Hepatocyte (in vitro differentiated cells): ENCODE measurements at regions not wholly inside any gene's neighbourhood (a gene's known extent, or its start where the extent isn't known, plus 50 kb on each side); places are given as distances from the start of the nearest gene placed in this dataset.

Source experiments
- DNase-seq: peaks from one replicate; pipeline ENCODE4 v3.0.0-alpha.2; 2016; ENCODE audit warnings: low spot score
- H2AFZ ChIP-seq: fragments of 200-600 bp; sonication (generic); 2 replicates; pipeline ENCODE4 v1.6.0; 2016; ENCODE audit warnings: antibody characterized with exemption, mild to moderate bottlenecking
- H3K27ac ChIP-seq: fragments of 200-600 bp; sonication (generic); 2 replicates; pipeline ENCODE4 v1.5.1; 2016; ENCODE audit warnings: mild to moderate bottlenecking
- H3K27me3 ChIP-seq: fragments of 200-600 bp; sonication (generic); 2 replicates; pipeline ENCODE4 v1.6.1; 2016
- H3K36me3 ChIP-seq: fragments of 200-600 bp; sonication (generic); replicated peaks from 2 replicates; pipeline ENCODE4 v1.5.1; 2016; ENCODE audit warnings: low read depth; ENCODE audit not compliant: insufficient read depth
- H3K4me1 ChIP-seq: fragments of 200-600 bp; sonication (generic); 2 replicates; pipeline ENCODE4 v1.5.1; 2016; ENCODE audit warnings: mild to moderate bottlenecking, moderate library complexity; ENCODE audit not compliant: insufficient read depth
- H3K4me2 ChIP-seq: fragments of 200-600 bp; sonication (generic); 2 replicates; pipeline ENCODE4 v1.6.0; 2016
- H3K4me3 ChIP-seq: fragments of 200-600 bp; sonication (generic); 2 replicates; pipeline ENCODE4 v1.5.1; 2016; ENCODE audit warnings: mild to moderate bottlenecking
- H3K79me2 ChIP-seq: fragments of 200-600 bp; sonication (generic); 2 replicates; pipeline ENCODE4 v1.6.0; 2017; ENCODE audit warnings: mild to moderate bottlenecking
- H3K9me2 ChIP-seq: fragments of 200-600 bp; sonication (generic); replicated peaks from 2 replicates; pipeline ENCODE4 v1.6.0; 2017; ENCODE audit warnings: mild to moderate bottlenecking; ENCODE audit not compliant: insufficient read depth
- H3K9me3 ChIP-seq: fragments of 200-600 bp; sonication (generic); 2 replicates; pipeline ENCODE4 v1.5.1; 2016; ENCODE audit warnings: low read depth, mild to moderate bottlenecking
- H4K20me1 ChIP-seq: fragments of 200-600 bp; sonication (generic); 2 replicates; pipeline ENCODE4 v1.6.0; 2016; ENCODE audit warnings: mild to moderate bottlenecking; ENCODE audit not compliant: insufficient read depth, poor library complexity, severe bottlenecking
- CTCF ChIP-seq: fragments of 200-600 bp; sonication (generic); IDR thresholded peaks from 2 replicates; pipeline ENCODE4 v1.5.1; 2016; ENCODE audit warnings: antibody characterized with exemption, mild to moderate bottlenecking; ENCODE audit not compliant: poor library complexity
- EZH2 ChIP-seq: fragments of 200-600 bp; sonication (generic); IDR thresholded peaks from 2 replicates; pipeline ENCODE4 v1.6.1; 2016; ENCODE audit warnings: antibody characterized with exemption, mild to moderate bottlenecking, borderline replicate concordance
- EZH2phosphoT487 ChIP-seq: fragments of 200-600 bp; sonication (generic); IDR thresholded peaks from one replicate; pipeline ENCODE4 v1.6.1; 2018; ENCODE audit warnings: antibody characterized with exemption, mild to moderate bottlenecking, low read depth, moderate library complexity; ENCODE audit not compliant: unreplicated experiment, severe bottlenecking
- WGBS: methylation state at CpG from one replicate; pipeline ENCODE4 v1.1.6; 2016; ENCODE audit warnings: low lambda C conversion rate; ENCODE audit errors: missing lambda C conversion rate; 5-methylcytosine and 5-hydroxymethylcytosine counted together

DNA sequence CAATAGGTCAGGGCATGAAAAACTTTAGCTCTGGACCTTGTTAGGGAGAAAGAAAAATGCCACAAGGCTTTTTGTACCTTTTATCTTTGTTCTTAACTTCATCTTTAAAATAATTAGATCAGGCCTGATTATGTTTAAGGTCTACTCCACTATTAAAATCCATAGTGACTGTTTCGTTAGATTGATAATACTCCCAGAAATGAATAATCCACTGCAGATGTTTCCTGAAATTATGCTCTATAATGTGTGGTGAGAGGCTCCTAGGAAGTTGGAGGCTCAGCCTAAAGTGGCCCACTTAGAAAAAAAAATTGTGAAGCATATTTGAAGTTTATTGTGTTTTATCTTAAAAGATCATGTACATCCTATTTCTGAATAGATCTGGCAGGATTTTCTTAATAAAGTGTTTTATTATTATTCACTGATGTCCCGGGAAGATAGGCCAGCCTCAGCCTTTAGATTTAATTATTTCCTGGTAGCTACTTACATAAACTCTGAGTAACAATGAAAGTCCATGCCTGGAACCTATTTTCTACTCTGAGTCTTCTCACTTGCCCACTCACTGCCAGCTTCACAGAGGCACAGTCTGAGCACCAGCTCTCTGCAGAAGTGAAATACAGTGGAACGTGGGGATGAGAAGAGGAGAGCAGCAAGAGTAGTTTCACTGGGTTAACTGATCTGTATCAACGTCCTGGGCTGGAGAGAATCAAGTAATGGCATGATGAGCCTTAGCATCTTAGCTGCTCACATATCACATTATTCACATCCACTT, 126.8 kb upstream of the TMEM170B start:
- H3K36me3 ChIP-seq: no peaks in the 10 kb centered on the region
- H3K9me3 ChIP-seq: no peaks in the 10 kb centered on the region
- H3K4me3 ChIP-seq: no peak overlapping the region
- H2AFZ ChIP-seq: no peak overlapping the region
- H3K9me2 ChIP-seq: no peaks in the 10 kb centered on the region
- H3K27ac ChIP-seq: no peak overlapping the region
- H4K20me1 ChIP-seq: no peaks in the 10 kb centered on the region
- WGBS: 58% methylated on average over 4 of the region's 4 CpGs
- no peak for DNase-seq
- H3K4me2 ChIP-seq: no peak overlapping the region
- H3K4me1 ChIP-seq: peaks cover 4% of the 10 kb centered on the region
- TF ChIP-seq EZH2: no peak
- no peaks in the 10 kb centered on the region for H3K27me3 ChIP-seq
- no peaks in the 10 kb centered on the region for H3K79me2 ChIP-seq

DNA sequence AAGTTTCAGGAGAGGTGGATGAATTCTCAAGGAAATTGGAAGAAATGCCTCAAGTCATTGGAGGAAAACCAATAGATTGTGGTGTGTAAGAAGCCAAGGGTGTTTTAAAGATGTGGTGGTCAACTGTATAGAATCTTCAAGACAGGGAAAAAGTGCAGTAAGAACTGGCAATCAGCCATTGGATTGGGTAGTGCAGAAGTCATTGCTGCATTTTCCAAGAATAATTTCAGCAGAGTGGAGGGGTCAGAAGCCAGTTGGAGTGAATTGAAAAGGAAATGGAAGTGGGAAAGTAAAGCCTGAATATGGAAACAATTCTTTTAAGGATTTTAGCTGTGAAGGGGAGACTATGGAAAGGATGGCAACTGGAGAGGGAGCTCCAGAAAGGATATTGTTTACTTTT, 128.2 kb upstream of the TMEM170B start:
- no peak for DNase-seq
- TF ChIP-seq EZH2phosphoT487: no peak
- no peak for TF ChIP-seq CTCF
- no peak for TF ChIP-seq EZH2
- Histone ChIP-seq H3K27me3 (no peaks in the 10 kb centered on the region), H3K4me2 (no peak overlapping the region), H3K4me3 (no peak overlapping the region), H2AFZ (no peak overlapping the region), H3K9me3 (no peaks in the 10 kb centered on the region), H3K36me3 (no peaks in the 10 kb centered on the region), H3K79me2 (no peaks in the 10 kb centered on the region), H3K27ac (no peak overlapping the region), H3K4me1 (peaks cover 4% of the 10 kb centered on the region), H4K20me1 (no peaks in the 10 kb centered on the region), H3K9me2 (no peaks in the 10 kb centered on the region)

DNA sequence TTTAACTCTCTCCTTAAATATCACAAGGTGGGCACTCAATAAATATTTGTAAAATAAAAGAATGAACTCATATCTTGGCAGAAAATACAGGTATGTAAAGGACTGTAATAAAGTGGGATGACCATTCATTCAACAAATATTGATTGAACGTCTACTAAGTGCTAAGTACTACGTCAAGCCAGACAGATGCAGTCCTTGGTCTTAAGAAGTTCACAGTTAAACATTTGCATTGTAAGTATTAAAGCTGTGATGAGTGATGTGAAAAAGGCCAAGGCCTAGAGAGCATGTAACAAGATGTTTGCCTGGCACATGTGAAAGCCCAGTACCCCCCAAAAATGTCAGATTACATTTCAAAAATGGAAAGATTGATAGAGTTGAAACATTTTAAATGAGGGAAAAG, 130.1 kb upstream of the TMEM170B start:
- H3K4me3 ChIP-seq: no peak overlapping the region
- H2AFZ ChIP-seq: no peak overlapping the region
- WGBS: 75% methylated on average over 2 of the region's 2 CpGs
- H3K4me1 ChIP-seq: peaks cover 4% of the 10 kb centered on the region
- H3K27me3 ChIP-seq: no peaks in the 10 kb centered on the region
- no peak overlapping the region for H3K27ac ChIP-seq
- H3K9me3 ChIP-seq: no peaks in the 10 kb centered on the region
- no peaks in the 10 kb centered on the region for H3K9me2 ChIP-seq
- no peaks in the 10 kb centered on the region for H3K79me2 ChIP-seq
- H3K4me2 ChIP-seq: no peak overlapping the region
- no peaks in the 10 kb centered on the region for H4K20me1 ChIP-seq
- no peaks in the 10 kb centered on the region for H3K36me3 ChIP-seq
- TF ChIP-seq EZH2phosphoT487 (no peak), EZH2 (no peak), CTCF (no peak)
- DNase-seq: no peak

DNA sequence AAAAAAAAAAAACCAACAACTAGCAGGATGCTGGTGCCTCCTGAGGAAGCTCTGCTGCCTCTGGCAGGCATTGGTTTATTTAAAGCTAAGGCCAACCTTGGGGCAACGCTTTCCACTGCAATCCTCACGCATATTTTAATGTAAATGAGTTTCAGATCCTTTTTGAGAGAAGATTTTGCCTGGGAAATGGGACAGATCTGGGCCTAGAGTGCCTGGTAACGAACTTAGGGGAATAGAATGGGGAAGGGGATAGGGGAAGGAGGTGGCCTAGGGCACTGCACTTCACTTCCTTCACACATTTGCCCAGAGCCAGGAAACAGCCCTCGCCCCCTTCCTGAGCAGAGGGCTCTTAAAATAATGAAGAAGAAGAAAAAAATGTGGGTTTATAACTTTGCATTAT, 132.7 kb upstream of the TMEM170B start:
- no peaks in the 10 kb centered on the region for H3K9me2 ChIP-seq
- H3K9me3 ChIP-seq: no peaks in the 10 kb centered on the region
- TF ChIP-seq CTCF: no peak
- TF ChIP-seq EZH2phosphoT487: no peak
- TF ChIP-seq EZH2: no peak
- no peak overlapping the region for H3K27ac ChIP-seq
- H3K4me2 ChIP-seq: no peak overlapping the region
- WGBS: 71% methylated on average over 4 of the region's 4 CpGs
- no peaks in the 10 kb centered on the region for H3K27me3 ChIP-seq
- H4K20me1 ChIP-seq: no peaks in the 10 kb centered on the region
- no peaks in the 10 kb centered on the region for H3K79me2 ChIP-seq
- no peak overlapping the region for H3K4me3 ChIP-seq
- no peak for DNase-seq
- H2AFZ ChIP-seq: no peak overlapping the region
- H3K4me1 ChIP-seq: no peaks in the 10 kb centered on the region
- no peaks in the 10 kb centered on the region for H3K36me3 ChIP-seq
